HepG2 (cell line): ENCODE measurements at regions not wholly inside any gene's neighbourhood (a gene's known extent, or its start where the extent isn't known, plus 50 kb on each side); places are given as distances from the start of the nearest gene placed in this dataset.

Experiments
- CTCF ChIP-seq: sonication (generic); formaldehyde crosslinking; IDR thresholded peaks from 2 replicates; pipeline ENCODE4 v1.5.0; 2020; ENCODE audit warnings: mild to moderate bottlenecking, missing genetic modification reagents, moderate library complexity
- NR2C2 ChIP-seq: sonication (generic); formaldehyde crosslinking; IDR thresholded peaks from 2 replicates; pipeline ENCODE4 v1.4.0; 2020; ENCODE audit warnings: missing genetic modification reagents, mild to moderate bottlenecking, moderate library complexity, borderline replicate concordance
- ZNF615 ChIP-seq: sonication (generic); formaldehyde crosslinking; IDR thresholded peaks from 2 replicates; pipeline ENCODE4 v1.5.0; 2020; ENCODE audit warnings: mild to moderate bottlenecking, missing genetic modification reagents, borderline replicate concordance

GRCh38 chr6:21886542-21887151 lies 293.1 kb downstream of the SOX4 start:
- TF ChIP-seq ZNF615 (no peak), CTCF (no peak), NR2C2 (CRISPR knock-in tag) (no peak)
